Fibroblast of skin of right biceps (primary cell): ENCODE measurements at regions not wholly inside any gene's neighbourhood (a gene's known extent, or its start where the extent isn't known, plus 50 kb on each side); places are given as distances from the start of the nearest gene placed in this dataset.

Source experiments
- DNase-seq: peaks from one replicate; pipeline ENCODE4 v3.0.0-alpha.2; 2013

DNA sequence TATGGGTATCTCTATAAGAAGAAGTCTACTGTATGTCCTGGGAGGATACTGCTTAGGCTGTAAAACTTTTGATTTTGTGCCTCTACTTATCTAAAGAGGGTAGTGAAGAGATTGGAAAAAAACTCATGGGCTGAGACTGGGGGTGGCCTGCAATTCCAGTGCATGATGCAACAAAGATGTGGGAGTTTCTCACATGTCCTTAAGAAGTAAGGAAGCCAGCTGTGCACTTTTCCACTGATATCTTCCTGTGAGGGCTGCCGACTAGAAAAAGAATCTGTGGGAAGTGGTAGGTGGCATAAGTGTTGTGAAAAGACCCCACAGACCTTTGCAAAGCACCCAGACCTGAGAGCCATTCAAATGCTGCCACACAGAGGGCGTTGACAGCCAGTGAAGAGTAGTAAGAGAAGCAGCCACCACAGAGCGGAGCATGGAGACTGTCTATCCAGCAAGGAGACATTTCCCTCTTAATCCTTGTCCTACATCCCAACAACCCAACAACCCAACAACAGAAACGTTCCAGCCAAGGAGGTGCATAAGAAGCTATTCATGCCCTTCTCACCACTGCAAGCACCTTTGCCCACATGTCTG lies 65.1 kb downstream of the PFDN4 start:
- DNase-seq: no peak

DNA sequence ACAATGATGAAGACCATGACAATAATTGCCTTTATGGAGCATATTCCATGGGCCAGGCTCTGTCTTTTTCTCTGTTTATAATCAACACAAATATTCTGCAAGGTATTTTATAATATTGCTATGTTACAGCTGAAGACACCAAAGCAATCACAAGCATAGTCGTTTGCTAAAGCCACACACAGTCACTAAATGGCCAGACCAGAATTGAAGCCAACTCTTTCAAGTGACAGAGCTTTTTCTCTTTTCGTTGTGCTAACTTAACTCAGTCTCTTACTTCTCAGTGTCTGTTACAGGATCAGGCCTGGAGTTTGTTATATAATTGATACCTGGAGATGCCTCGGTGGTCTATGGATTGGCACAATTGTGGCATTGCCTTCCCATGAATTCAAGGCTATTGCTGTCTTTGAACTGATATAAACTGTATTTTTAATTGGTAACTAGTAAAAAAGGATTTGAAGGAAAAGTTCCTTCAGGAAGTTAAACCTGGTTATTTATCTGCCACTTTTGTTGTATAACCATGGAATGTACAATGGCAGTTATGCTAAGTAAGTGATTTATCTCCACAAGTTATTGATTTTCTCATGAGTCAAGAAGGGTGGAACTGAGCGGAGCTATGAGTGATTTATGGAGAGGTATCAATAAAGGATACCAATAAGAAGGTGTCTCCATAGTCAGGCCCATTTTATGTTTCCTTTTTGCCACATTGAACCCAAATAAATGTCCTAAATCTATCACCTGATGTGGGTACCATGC lies 67.6 kb downstream of the PFDN4 start:
- DNase-seq: no peak

DNA sequence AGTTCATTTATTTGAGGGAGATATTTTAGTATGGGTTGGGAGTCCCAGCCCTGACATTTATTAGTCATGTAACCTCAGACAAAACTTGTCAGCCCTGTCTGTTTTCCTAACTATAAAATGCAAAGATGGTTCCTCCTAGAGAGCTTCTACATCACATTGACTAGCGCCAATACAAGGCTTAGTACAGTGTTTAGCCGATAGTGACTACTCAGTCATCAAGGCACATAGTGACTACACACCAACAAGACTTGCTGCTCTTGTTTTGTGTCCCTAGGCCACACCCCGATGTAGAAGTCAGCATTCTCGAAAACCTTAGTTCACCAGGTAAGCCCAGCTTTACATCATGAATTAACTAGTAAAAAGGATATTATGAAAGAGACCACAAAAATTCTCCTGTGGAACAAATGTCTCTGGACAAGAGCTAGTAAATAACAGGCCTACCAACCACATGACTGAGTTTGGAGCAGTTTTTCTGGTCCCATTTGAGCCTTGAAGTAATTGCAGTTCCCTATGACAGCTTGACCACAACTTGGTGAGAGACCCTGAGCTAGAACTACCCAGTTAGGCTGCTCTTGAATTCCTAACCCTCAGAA lies 68.8 kb downstream of the PFDN4 start:
- no peak for DNase-seq

DNA sequence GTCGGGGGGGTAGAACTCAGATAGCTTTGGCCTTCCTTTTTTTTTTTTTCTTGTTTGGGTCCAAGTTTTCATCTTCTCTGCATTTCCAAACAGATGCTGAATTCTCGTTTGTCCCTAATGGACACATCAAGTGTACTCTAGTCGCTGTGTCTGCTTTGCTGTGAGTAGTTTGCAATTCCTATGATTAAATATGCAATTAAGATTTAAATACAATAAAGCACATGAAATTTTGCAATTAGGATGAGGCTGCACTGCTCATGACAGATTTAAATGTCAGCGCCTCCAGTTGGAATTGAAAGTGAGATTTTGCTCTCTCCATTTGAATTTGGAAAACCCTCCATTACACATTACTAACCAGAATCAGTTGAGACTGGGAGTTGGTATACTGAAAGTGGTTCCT lies 70.4 kb downstream of the PFDN4 start:
- DNase-seq: no peak

DNA sequence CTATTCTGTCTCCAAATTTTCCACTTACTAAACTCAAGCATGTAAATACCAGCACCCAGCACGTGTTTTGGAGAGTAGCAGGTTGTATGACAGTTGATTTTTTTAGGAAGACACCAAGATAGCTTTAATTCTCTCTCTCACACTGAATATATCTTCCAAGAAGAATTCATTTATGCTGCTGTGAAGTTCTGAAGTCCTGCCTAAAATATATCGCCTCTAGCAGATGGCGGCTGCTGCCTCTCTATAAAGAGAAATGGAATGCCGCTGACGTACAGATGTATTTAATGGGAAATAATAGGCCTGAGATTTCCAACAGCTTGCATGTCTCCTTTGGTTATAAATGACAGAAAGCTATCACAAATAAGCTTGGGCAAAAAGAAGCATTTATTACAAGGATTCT lies 74.7 kb downstream of the PFDN4 start:
- DNase-seq: no peak

DNA sequence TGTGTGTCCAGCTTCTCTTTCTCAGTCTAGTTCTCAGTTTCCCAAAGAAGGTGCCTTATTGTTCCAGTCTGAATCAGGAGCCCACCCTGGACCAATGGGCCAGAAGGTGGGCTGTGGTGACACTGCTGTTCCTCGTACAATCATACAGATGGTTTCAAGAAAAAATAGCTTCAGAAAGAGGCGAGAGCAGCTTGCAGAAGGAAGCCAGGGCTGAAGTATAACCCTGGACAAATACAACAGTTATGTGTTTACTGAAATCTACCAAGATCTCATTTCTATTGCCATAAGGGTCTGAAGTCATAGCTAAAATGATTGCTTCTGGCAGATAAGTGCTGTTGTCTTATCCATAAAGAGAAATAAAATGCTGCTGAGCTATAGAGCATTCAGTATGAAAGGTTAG lies 75.4 kb downstream of the PFDN4 start:
- DNase-seq: no peak

DNA sequence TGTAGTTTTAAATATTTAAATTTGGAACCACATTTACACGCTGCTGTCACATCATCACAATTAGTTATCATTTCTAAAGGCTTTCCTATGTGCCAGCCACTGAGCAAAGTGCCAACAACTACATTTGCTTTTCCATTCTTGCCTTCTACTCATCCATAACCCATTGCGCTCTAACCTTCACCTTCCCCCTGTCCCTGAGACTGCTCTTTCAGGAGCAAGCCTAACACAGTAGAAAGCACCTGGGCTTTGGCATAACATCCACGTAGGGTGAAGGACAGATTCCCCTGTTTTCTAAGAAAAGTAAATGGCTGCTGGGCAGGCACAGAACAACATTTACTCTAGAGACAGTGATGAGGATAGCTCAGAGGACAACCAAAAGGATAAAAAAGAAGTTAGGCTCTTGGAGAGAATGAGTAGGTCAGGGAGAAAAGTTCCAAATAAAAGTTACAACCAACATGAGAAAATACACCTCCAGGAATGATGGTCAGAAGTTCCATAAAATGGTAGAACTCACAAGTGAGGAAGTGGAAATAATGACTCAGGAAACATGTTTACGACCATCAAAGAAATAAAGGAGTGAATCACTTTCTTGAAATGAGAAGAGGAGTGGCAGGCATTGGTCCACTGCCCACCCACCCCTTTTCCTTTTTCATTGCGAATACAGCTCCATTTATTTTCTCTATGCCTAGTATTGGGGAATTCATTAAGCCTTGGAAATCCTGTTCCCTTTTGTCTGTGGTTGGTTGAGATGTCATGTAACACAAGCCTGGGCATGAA lies 77.2 kb downstream of the PFDN4 start:
- peak; percentile 45 for DNase-seq

DNA sequence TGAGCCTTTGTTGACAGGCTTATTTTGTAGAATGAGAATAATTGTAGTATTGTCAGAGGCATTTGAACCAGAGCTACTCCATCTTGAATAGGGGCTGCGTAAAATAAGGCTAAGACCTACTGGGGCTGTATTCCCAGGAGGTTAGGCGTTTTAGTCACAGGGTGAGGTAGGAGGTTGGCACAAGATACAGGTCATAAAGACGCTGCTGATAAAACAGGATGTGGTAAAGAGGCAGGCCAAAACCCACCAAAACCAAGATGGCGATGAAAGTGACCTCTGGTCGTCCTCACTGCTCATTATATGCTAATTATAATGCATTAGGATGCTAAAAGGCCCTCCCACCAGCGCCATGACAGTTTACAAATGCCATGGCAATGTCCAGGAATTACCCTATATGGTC lies 82.7 kb downstream of the PFDN4 start:
- no peak for DNase-seq

DNA sequence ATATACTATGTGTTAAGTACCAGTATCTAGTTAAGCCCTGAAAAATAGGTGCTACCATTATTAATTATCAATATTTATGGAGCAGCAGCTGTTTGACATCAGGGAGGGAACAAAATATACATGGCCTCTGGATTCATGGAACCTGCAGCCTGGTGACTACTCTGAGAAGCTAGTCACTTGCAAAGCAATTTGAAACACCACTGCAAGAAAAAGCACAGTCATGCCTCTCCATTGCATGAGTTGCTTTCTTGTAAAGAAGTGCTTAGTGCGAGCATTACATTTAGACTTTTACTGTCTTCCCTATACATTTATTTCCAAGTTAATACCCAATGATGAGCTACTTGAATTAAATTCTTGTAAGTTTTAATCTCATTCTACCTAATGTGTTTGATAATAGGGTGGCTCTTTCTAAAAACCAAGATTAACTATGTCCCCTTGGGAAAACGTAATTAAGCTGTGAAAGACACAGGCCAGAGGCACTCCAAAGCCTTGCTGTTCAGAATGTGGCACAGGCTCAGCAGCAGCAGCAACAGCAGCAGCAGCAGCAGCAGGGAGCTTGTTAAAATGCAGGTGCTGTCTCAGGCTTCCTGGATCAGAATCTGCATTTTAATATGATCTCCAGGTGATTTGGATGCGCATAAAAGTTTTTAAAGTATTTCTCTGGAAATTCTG lies 83.6 kb downstream of the PFDN4 start:
- no peak for DNase-seq

DNA sequence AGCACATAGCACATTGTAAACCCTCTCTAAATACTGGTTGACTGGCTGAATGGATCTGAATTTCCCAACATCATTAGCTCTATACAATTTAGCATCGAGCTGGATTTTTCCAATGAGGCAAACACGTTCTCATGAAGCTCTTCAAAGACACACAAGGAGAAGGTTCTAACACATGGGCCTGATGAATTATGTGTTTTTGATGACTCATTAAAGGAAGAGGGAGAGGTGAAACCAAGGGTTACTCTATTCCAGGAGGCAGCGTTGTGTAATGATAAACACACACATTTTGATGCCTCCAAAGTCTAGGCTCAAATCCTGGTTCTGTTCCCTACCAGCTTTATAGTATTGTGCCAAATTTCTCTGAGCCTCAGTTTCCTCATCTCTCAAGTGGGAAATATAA lies 84.3 kb downstream of the PFDN4 start:
- peak; percentile 59 for DNase-seq

DNA sequence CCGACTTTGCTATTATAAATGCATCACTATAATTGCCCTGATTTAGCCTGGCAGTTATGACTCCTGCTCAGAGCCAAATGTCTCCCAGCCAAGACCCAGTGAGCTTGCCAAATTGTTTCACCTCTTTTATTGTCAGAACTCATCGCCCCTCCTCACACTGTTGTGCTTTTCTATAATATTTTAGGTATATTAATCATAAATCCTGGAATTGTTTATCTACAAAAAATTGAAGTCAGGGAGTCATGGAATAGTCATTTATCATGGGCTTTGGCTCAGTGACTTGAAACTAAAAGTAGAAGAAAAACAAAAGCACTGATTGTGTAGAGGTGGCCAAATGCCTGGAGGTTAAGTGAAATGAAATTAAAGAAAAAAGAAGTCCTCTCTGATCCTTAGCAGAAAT lies 85.6 kb downstream of the PFDN4 start:
- peak; percentile 17 for DNase-seq

DNA sequence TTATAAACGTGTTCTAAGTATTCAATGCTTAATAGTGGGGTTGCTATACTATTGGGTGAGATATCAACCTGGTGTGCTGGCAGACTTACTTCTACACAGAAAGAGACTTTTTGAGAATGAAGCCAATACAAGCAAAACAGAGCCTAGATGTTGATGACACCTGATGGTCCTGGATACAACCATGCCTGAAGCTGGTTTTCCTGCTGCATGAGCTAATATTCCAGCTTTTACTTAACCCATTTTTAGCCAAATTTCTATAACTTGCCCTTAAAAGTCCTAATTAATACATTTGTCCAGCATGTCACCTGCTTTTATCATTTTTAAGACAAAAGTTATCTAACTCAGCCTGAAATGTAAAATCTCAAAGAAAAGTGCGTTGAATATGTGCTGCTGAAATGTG lies 86.2 kb downstream of the PFDN4 start:
- DNase-seq: no peak

DNA sequence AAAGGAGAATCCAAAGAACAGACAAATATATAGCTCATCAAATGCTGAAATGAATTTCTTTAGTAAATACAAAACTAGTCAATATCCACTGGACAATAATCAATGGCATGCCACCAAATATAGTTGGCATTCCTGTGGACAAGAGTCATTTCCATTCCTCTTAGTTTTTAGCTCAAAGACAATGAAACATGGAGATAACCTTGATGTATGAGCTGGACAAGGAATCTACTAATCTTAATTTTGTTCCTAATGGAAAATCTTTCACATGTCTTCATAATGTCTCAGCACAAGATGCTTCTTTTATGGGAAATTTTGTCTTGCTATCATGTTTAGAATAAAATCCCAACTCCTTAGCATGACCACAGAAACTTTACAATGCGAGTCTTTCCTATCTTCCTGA lies 87.8 kb downstream of the PFDN4 start:
- DNase-seq: no peak

DNA sequence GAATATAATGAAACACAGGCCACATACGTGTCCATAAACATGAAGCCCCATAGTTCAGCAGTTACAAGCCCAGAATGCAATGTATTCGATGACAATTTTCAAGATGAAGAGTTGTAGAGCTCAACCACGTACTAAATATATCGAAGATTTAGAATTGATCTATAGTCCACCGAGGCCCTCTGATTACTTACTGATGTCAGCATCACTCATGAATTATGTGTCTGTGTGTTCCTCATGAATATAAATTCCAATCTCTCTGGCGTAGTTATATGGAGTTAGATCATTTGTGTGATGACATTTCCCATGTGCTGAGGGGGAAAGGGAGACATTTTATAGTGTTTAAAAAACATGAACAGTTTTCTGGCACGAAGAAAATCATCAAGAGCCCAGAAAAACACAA lies 97.5 kb downstream of the PFDN4 start:
- DNase-seq: peak; percentile 69

DNA sequence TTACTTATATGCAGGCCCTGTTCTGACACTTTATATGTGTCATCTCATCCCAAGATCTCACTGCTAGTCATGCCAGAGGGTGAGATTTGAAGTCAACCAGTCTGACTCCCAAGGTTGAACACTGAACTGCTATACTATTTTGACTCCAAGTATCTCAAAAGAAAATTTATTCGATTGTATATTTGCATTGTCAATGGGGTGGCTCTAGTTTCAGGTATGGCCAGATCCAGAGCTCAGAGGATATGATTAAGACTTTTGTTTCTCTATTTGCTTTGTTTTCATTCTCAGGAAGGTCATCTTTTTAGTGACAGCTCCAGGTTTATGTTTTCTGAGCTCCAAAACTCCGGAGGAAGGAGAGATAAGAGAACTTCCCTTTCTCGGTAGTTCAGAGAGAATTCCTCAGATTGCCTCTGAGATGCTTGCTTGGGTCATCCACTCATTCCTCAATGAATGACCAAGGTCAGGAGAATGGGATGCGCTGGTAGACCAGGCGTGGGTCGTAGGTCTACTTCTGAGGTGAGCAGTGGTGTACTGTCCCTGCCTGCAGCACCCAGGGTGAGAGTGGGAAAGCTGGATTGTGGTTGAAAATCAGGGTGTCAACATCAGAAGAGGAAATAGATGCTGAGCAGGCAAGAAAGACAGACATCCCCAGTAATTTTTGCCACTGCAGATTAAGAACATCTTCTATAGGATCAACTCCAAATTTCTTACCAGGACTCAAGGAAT lies 99.3 kb downstream of the PFDN4 start:
- no peak for DNase-seq

DNA sequence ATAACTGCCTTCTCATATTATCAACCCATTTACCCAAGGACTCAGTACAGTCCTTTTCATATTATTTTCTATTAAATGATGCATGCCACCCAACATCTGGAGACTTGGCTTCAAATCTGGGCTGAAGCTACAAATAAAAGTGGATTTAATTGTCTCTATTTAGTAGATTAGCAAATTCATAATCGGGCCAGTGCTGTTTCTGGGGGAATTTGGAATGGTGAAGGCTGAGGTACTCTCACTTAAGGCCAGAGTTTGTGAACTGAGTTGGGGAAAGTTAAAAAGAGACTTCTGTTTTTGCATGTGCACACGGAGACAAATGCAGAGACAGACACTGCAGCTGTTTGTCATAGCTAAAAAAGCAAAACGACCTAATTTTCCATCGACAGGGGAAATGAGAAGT lies 100.9 kb downstream of the PFDN4 start:
- no peak for DNase-seq

DNA sequence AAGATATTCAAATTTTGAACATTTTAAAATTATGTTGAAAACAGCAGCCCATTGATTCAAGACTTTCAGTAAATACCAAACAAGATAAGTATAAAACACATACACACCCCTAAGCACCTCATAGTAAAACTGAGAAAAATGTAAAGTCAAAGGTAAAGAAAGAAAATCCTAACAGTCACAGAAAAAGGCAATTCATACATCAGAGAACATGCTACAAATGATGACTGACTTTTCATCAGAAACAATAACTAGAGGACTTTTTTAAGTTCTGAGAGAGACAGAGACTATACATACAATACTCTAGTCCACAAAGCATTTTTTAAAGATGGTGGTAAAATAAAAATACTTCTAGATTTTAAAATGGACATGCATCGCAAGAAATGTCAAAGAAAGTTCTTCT lies 111.0 kb downstream of the PFDN4 start:
- DNase-seq: no peak

DNA sequence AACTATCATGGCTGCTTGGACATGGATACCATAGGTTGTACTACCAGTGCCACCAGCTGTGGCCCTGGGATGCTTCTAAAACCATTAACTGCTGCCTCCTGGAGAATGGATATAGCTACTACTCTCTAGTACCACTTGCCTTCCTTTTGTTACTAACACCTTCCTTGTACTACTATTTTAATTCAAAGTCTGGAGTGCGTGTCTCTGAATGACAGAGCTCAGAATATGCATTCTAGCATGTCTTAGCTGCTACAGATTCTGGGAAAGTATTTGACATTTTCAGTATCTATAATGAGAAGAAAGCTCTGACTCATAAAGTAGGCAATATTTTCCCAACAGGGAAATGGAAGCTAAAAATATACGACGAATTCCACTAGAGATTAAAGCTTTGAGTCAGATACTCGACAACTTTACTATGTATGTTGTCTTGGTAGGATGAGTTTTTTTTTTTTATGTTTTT lies 112.3 kb downstream of the PFDN4 start:
- DNase-seq: peak; percentile 78

DNA sequence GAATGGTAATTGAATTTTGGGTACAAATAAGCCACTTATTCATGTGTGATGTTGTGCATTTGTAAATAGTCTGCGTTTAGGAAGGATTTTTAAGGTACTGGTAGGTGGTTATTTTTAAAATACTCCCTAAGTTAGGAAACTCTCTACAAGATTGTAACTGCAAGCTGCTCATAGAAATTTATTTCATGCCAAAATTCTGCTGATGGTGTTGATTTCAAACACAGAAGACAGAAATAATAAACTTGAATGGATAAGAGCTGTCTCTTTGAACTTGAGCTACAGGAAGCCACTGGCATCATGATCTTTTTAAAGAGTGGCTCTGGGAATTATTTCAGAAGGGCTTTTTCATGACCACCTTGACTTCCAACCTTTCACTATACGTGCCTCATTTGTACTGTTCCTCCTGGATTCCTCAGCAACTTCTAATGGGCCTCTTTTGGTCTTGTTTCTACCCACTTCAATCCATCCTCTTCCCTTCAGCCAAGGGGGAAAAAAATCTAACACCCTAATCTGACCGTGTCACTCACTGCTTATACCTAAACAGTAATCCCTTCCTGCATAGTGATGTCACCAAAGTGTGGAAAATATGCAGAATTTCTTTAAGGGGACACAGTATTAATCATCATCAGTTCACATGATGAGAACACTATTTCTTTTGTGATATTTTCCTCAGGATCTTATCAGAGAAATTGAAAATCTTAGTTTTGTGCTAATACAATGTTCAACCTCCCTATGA lies 113.6 kb downstream of the PFDN4 start:
- no peak for DNase-seq

DNA sequence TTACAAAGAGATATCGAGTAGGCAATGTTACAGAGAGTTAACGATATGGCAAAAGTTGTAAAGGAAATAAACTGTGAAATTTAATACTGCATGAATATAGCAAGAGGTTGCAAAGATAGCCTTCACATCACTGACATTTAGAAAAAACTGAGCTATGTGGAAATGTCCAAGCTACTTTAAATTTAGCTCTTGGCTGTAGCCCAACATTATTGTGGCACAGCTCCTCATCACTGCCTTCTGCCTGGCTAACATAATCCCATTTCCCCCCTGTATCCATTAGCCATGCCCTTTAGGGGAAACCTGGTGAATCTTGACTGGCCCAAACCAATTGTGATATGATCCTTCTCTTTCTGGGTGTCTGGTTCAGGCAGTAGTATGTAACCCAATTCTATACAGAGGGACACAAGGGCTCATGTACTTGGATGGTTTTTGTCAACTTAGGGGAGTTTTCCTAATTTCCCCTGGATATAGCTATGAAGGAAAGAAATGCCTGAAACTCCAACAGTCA lies 115.4 kb downstream of the PFDN4 start:
- DNase-seq: peak; percentile 35

DNA sequence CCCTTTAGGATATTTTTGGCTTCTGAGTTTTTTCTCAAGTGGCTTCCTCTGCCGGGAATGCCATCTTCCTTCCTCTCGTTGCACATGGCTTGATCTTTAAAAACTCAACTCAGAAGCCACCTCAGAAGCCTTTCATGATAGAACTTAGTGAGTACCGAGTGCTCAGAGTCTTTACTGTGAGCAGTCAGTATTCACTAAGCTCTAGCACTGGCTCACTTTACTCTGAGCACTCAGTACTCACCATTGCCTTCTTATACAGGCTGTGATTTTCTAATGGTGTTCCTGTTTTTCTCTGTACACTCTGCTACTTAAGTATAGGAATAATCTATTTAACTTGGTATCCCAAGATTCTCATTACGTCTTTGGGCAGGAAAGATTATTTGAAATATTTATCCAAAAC lies 116.2 kb downstream of the PFDN4 start:
- no peak for DNase-seq
